ENCODE measurements at regions not wholly inside any gene's neighbourhood (a gene's known extent, or its start where the extent isn't known, plus 50 kb on each side); places are given as distances from the start of the nearest gene placed in this dataset.
A peak's percentile ranks its signal among the peaks of the same experiment; 100 is the strongest.

DNA sequence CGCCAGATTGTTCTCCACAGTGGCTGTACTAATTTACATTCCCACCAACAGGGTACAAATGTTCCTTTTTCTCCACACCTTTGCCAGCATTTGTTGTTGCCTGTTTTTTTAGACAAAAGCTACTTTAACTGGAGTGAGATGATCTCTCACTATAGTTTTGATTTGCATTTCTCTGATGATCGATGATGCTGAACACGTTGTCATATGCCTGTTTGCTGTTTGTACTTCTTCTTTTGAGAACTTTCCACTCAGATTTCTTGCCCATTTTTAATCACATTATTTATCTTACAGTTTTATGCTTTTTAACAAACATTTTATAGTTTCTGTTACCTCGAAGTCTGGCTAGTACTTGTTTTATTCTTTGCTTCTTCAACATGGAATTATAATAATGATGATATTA, 643.7 kb upstream of the ALCAM start:
- no peak for DNase-seq

DNA sequence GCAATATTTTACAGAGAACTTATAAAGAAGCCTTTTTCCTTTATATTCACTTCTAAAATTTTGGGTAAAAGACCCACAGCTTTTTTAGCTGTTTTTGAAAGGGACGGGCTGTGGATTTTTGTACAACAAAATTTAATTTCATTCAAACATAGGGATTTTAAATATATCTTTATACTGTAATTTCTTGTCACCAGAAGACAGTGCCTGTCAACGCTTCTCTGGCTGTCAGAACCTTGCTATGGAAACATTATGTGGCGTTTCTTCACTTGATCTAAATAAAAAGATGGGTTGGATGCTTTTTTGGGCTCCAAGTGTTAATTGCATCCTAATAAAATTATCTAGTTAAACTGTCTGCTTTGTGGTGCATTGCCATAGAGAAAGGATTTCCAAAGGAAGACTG, 635.6 kb upstream of the ALCAM start:
- no peak for DNase-seq

DNA sequence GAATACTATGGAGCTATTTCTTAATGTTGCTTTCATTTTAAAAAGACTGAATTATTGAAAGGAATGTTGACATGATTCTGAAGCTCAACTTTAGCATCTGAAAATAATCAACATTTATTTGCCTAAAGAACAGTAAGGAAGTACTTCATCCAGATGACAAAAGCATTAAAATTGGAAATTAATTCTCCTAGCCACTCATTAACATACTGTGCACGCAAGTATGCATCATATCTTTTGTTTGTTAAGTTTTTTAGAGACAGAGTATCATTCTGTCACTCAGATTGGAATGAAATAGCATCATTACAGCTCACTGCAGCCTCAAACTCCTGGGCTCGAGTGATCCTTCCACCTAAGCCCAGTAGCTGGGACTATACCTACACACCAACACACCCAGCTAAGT, 632.1 kb upstream of the ALCAM start:
- no peak for DNase-seq

DNA sequence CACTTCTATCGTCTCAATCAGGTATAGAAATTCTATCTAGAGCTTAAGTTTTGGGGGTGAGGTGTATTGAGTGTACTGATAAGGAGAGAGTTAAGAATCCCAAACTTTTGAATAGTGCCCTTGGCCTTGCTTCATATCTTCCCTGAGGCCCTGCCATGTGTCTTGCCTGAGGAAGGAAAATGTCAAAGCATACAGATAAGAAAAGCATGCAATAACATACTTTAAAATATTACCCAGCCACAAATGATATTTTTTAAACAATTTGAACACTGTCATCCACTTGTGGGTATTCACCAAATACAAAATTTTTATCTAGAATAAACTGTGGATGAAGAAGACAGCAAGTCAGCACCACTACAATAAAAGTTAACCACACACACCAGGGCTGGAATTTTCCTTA, 631.0 kb upstream of the ALCAM start:
- no peak for DNase-seq

DNA sequence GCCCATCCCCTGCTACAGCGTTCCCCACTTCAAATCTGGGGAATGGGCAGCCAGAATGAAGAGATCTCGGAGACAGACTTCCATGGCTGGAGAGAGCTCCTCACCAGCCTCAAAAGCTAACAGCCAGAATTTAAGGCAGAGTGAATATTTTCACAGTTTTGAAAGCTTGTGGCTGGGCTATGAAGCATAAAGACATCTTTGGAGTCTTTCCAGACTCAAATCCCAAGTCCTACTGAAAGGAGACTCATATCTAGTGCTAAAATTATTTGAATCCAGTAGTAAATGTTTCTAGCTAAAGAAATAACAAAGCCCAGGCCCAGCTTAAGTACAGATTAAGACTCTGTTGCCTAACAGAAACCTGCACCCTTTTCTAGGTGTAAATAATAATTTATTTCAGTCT, 628.4 kb upstream of the ALCAM start:
- no peak for DNase-seq

DNA sequence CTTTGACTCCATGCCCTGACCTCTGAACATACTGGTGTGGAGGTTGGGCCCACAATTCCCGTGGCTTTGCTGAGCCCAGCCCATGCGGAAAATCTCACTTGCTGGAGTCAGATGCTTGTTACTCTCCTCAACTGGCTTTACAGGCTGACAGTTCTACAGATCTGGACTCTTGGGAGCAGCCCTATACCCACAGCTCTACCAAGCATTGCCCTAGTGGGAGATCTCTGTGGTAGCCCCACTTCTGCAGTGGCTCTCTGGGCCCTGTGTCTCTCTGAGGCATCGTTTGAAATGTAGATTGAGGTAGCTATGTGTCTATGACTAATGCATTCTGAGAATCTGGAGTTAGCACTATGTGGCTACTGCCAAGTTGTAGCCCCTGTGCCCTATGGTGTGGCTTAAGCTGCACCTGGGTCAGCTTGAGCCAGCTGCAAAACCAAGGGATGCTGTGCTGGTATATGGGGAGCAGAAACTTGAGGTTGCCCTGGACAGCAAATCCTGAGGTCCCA, 625.8 kb upstream of the ALCAM start:
- DNase-seq = no peak

DNA sequence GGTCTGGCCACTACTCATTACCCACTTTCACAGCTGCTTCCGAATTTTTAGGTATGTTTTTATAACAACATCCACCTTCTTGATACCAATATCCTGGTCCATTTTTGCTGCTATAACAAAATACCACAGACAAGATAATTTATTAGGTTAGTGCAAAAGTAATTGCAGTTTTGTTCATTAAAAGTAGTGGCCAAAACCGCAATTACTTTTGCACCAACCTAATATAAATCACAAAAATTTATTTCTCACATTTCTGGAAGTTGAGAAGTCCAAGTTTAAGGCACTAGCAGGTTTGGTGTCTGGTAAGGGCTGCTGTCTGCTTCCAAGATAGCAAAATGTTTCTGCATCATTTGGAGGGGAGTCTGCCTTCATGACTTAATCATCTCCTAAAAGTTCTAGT, 624.7 kb upstream of the ALCAM start:
- DNase-seq = no peak

DNA sequence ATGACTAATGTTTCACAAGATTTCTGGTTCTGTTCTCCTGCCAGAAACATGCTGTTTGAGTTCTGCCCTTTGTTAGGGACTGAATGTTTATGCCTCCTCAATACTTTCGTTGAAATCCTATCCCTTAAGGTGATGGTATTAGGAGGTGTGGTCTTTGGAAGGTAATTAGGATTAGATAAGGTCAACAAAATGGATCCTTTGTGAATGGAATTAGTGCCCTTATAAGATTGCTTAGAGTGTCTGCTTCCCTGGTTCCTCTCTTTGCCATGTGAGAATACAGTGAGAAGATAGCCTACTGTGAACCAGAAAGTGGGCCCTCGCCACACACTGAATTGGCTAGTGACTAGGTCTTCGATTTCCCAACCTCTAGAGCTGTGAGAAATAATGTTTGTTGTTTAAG, 621.4 kb upstream of the ALCAM start:
- no peak for DNase-seq

DNA sequence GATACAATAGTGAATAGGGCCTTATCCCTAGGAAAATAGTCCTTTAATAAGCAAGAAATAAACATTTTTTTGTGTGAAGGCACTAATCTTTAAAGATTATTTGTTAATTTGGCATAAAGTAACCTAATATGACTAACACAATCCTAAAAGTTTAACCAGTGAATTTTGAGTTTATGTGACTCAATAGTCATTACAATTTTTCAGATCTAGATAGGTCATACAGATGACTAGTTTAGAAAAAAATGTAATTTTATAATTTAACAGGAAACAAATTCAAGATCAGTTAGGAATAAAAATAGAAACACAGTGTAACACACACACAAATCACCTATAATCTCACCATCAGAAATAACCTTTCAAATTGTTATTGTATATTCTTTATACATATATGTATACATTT, 620.7 kb upstream of the ALCAM start:
- no peak for DNase-seq

DNA sequence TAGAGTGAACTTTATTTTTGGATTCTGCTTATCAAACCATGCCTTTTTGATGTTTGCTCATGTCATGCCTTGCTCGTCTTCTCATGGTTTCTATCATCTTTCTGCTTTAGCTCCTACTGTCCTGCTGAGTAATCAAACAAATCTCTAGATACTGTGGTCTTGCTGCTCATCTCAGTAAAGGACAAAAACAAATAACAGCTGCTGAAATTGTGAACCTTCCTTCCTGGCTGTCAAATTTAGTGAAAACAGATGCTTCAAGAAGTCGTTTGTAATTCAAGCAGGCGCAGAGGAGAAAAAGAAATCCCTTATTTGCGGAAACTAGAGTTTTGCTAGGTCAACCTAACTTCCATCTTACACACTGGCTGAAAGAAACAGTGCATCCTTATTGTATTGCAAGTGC, 616.1 kb upstream of the ALCAM start:
- DNase-seq = no peak

DNA sequence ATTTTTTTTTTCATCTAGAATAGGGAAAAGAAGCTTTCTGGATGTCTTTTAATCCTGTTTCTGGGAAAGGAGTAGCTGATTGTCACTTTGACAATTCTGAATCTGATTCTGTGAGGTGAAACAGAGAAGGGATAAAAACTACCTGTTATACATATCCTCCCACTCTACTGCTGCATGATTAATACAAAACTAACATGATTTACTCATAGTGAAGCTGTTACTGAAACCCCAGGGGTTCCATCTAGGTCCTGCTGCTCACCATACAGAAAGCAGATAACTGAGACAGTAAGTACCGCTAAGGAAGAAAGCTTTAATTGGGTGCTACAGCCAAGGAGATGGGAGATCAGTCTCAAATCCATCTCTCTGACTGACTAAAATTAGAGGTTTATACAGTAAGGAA, 610.9 kb upstream of the ALCAM start:
- DNase-seq = no peak

DNA sequence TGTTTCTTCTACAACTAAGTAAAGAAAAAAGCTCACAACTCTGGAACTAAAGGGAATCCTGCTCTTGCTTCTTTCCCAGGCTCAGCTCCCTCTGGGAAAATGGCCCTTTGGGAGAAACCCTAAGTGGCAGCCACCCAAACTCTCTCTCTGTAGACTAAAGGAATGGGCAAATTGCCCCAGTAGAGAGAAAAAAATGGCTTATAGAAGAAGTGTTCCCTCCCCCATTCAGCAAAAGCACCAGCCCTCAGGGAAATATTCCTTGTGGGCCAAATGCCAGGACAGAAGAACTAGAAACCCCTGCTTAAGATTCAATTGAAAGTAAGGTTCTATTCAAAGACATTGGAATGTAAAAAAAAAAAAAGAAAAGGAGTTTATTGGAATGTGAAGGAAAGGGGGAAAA, 603.7 kb upstream of the ALCAM start:
- no peak for DNase-seq

DNA sequence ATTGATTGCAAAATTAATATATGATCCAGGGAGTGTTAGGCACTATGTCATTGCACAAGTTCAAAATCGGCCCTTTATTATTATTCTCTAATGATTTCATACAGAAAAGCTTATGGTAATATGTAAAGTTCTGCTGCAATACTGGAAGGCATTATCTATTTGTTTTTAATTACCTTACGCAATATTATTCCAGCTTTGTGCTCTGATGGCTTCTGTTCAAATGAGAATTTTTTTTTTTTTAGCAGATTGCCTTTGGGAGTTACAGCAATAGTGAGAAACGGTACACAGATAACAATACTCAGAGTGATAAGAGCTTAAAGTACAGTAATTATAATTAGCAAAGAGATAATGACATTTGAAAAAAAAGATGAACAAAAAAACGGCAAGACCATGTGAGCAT, 602.2 kb upstream of the ALCAM start:
- DNase-seq = no peak

DNA sequence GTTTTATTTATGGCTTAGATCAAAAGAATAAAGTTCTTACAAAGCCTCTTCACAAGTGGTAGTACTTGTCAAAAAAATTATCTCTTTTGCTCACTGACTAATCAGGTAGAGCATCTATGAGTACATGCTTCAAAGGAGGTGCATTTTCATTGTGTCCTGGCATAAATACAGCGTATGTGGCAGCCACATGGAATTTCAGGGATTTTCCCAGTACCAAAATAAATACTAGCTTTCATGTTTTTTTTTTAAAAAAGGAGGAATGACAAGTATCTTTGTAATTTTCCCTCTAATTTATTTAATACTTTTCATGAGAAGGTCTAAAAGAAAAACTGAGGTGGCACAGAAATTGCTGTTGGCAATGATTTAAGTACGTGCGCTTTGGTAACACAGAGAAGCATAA, 597.8 kb upstream of the ALCAM start:
- DNase-seq = no peak

DNA sequence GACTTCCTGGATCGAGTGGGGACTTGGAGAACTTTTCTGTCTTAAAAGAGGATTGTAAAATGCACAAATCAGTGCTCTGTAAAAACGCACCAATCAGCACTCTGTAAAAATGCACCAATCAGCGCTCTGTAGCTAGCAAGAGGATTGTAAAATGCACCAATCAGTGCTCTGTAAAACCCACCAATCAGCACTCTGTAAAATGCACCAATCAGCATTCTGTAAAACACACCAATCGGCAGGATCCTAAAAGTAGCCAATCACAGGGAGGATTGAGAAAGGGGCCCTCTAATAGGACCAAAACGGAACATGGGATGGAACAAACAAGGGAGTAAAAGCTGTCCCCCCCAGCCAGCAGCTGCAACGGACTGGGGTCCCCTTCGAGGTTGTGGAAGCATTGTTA, 587.4 kb upstream of the ALCAM start:
- DNase-seq = no peak

DNA sequence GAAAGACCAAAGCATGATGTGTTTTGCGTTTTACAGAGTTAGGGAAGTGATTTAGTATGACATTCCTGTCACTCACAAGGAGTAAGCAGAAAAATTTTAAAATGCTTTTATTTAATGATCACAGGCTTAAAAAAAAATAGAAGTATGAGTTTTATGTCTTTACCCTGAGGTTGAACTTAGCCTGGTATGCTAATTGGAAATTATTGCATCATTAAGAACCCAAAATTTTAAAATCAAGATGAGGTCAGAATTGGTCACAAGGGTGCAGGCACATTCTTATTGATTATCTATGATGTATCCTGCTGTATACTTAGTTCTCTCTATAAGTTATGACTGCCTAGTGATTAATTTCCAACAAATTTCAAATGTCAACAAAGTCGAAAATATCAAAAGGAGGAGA, 585.6 kb upstream of the ALCAM start:
- DNase-seq = no peak

DNA sequence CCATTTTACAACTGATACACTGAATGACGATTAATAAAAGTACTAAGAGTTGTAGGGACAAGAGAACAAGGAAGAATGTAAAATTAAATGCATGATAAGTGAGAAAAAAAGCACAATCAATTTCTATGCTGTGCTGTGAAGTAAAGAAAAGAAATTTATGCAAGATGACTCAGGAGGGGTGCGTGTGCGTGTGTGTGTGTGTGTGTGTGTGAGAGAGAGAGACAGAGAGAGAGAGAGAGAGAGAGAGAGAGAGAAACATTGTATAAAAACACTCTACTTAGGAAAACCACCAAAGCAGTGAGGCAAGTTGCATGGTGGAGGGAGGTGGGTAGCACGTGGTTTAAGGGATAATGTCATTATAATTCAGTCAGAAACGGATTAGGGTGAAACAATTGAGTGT, 580.8 kb upstream of the ALCAM start:
- no peak for DNase-seq

DNA sequence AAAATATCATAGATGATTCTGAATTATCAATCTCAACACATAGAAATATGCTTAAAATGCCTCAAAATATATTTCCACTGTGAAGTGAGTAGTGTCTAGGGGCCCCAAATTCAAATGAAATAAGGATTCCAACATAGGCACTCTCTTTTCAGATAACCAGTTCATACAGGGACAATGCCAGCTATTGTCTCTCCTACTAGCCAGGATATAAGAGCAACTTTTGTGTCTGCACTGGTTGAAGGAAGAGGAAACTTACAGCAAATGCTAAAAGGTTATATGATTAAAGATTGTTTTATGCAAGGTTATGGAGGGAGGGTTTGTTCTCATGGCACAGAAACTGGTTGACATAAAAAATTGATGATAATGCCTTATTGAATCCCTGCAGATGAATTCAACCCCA, 579.4 kb upstream of the ALCAM start:
- DNase-seq = no peak

DNA sequence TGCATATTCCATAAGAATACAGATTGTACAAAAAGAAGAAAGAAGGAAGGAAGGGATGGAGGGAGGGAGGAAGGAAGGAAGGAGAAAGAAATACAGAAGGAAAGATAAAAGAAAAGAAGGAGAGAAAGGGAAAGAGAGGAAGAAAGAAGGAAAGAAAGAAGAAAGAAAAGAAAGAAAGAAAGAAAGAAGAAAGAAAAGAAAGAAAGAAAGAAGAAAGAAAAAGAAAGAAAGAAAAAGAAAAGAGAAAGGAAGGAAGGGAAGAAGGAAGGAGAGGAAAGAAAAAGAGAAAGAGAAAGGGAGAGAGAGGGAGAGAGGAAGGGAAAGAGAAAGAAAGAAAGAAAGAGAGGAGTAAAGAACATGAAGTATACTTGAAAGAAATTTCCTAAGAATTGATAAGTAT, 577.9 kb upstream of the ALCAM start:
- no peak for DNase-seq

DNA sequence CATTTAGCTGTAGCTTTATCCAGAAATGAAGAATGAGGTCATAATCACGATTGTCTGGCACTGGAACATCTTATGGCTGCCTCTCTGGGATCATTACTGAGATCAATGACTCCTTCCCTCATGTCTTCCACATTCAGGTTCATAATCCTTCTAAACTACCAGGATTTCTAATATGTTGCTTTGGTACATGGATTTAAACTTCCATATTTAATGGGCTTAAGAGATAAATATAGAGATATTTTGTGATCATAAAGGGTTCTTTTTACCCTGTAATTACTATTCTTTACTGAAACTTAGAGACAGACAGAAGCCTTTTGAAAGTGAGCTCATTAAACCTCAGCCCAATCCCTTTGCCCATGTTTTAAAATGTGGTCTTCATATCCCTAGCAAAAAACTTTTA, 575.4 kb upstream of the ALCAM start:
- peak; percentile 13 for DNase-seq

DNA sequence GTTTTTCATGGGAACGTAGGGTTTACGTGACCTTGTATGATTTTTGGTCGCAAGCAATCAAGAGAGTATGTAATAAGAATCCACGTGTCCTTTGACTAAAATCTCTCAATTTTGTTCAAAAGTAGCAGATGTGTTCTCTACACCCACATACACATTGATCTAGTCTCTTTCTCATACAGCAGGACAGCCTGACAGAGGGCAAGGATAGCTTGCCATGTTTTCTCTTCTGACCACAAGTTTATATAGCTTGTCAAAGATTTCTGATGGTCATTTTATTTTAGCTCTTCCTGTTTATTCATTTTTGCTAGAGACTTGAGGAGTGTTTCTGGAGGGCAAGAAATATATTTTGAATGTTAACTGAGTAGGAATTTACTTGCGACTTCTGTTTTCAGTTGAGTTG, 570.2 kb upstream of the ALCAM start:
- DNase-seq = no peak

DNA sequence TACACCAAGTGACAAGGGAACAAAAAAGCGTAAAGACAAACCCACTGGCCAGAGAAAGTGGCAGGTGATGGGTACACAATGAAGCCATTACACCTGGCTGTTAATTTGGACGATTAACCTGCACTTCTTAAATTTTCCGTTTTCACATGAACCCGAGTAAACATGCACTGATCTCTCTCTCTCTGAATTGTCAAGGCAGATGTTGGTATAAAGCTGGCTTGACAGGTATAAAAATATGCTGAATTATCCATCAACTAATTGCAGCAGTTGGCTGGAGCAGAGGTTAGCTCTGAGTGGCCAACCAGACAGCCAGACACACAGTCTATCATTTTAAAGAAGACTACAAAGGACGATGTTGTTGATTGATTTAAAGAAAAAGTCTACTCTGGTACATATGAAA, 561.7 kb upstream of the ALCAM start:
- DNase-seq = no peak

DNA sequence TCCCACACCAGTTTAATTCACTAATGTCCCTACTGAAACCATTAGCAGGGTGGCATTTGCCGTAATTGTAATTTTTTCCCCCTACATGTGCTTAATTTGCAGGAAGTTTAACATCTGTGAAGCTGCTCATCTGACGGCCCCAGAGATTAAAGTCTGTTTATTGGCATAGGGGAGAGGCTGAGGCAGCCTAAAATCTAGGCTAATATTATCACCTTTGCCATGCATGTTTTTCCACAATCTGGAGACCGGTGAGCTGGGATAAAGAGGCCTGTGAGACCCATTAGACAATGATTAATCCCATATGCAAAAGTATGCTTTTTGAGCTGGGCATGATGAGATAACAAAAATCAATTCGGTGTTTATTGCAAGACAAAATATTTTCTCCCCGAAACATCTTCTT, 561.2 kb upstream of the ALCAM start:
- DNase-seq = no peak

DNA sequence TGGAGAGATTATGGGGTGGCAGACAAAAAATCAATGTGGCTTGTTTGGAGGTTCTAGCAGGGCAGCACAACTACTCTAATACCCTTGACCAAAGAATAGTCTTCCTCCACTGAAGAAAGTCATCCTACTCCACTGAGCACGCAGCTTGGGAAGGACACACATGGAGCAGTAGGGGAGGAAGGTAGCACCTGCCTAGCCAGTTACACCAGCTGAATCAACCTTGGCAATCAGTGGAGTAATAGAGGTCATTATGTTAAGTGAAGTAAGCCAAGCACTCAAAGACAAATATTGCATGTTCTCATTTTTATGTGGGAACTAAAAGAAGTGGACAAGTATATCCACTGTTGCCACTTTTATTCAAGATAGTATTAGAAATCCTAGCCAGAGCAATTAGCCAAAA, 555.8 kb upstream of the ALCAM start:
- DNase-seq = no peak

DNA sequence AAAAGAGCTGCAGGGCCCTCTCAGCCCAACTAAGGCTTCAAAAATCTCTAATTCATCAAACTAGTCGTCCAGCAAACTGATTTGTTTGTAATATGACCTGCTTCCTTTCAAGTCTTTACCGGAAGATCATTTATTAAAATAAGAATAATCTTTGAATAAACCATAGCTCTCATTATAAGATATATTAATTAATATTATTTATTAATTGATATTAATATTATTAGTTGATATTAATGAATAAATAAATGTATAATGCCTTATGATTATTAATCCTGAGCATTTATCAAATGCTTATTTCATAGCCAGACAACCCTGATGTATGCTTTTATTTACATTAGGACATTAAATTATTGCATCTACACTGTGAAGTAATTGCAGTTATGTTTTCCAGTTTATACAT, 550.7 kb upstream of the ALCAM start:
- no peak for DNase-seq

DNA sequence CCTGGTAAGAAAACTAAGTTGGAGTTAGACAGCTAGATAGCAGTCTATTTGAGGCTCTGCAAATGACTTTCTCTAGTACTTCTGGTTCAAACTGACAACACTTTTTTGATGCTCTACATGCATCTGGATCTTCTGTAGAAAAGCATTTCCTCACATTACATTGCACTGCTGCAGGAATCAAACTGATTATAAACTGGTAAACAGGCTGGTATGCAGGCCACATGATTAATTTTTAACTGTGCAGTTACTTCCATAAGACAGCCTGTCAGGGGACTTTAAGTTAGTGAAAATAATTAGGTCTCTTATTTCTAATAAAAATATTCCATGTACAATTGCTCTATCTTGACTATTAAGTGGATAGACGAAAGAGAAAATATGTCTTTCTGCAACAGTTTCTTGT, 550.0 kb upstream of the ALCAM start:
- DNase-seq = no peak

Data from OCI-M1 (cell line).